ENCODE measurements at regions not wholly inside any gene's neighbourhood (a gene's known extent, or its start where the extent isn't known, plus 50 kb on each side); places are given as distances from the start of the nearest gene placed in this dataset.
"Not testable (repeated sequence)": the region's sequence is repeated elsewhere in the genome, so short reads cannot be mapped to it uniquely, and the experiment has no call there.

- Histone ChIP-seq H3K27me3 (ENCODE audit: low read length) (no peaks in the 10 kb centered on the region), H3K4me3 (ENCODE audit: insufficient read depth, low read length, poor library complexity, severe bottlenecking) (no peak overlapping the region), H3K27ac (ENCODE audit: low read depth, low read length) (no peak overlapping the region), H2AFZ (ENCODE audit: low read depth, low read length, severe bottlenecking) (no peak overlapping the region), H3K36me3 (ENCODE audit: low read length) (no peaks in the 10 kb centered on the region), H3K9me2 (replicated peaks; ENCODE audit: insufficient read depth, low read length) (no peaks in the 10 kb centered on the region), H4K20me1 (ENCODE audit: low read depth, low read length) (no peaks in the 10 kb centered on the region), H3K9me3 (ENCODE audit: insufficient read depth, low read length) (no peaks in the 10 kb centered on the region), H3K9ac (ENCODE audit: low read length) (no peak overlapping the region), H3K79me2 (ENCODE audit: insufficient read depth, low read length) (no peaks in the 10 kb centered on the region), H3K4me2 (ENCODE audit: low read depth, low read length, poor library complexity, severe bottlenecking) (no peak overlapping the region), H3F3A (ENCODE audit: insufficient read depth) (no peaks in the 10 kb centered on the region)
- peak; percentile 32 for TF ChIP-seq CTCF (IDR thresholded peaks at IDR 0.05; ENCODE audit: insufficient read depth, low read length, poor library complexity, severe bottlenecking)
- no peak for TF ChIP-seq EZH2phosphoT487 (conservative IDR thresholded peaks at IDR 0.05; ENCODE audit: low read length)
These were observed 103.8 kb upstream of the IL12A start for GRCh38 chr3:159884661-159885402.

- Histone ChIP-seq H3K27ac (ENCODE audit: low read depth, low read length) (no peak overlapping the region), H3K9me2 (replicated peaks; ENCODE audit: insufficient read depth, low read length) (no peaks in the 10 kb centered on the region), H3F3A (ENCODE audit: insufficient read depth) (no peaks in the 10 kb centered on the region), H3K4me2 (ENCODE audit: low read depth, low read length, poor library complexity, severe bottlenecking) (no peak overlapping the region), H4K20me1 (ENCODE audit: low read depth, low read length) (no peaks in the 10 kb centered on the region), H3K9ac (ENCODE audit: low read length) (no peak overlapping the region), H3K36me3 (ENCODE audit: low read length) (no peaks in the 10 kb centered on the region), H3K27me3 (ENCODE audit: low read length) (no peaks in the 10 kb centered on the region), H2AFZ (ENCODE audit: low read depth, low read length, severe bottlenecking) (no peak overlapping the region), H3K9me3 (ENCODE audit: insufficient read depth, low read length) (no peaks in the 10 kb centered on the region), H3K79me2 (ENCODE audit: insufficient read depth, low read length) (no peaks in the 10 kb centered on the region), H3K4me3 (ENCODE audit: insufficient read depth, low read length, poor library complexity, severe bottlenecking) (no peak overlapping the region)
- TF ChIP-seq CTCF (IDR thresholded peaks at IDR 0.05; ENCODE audit: insufficient read depth, low read length, poor library complexity, severe bottlenecking) = no peak
- TF ChIP-seq EZH2phosphoT487 (conservative IDR thresholded peaks at IDR 0.05; ENCODE audit: low read length) = no peak
These were observed 102.6 kb upstream of the IL12A start for GRCh38 chr3:159886050-159886449.

GRCh38 chr3:159886530-159886929, 102.1 kb upstream of the IL12A start:
- not testable (repeated sequence) for H3K4me2 ChIP-seq (ENCODE audit: low read depth, low read length, poor library complexity, severe bottlenecking); H3K9ac ChIP-seq (ENCODE audit: low read length); H3K36me3 ChIP-seq (ENCODE audit: low read length); H3K27me3 ChIP-seq (ENCODE audit: low read length); H3K9me2 ChIP-seq (replicated peaks; ENCODE audit: insufficient read depth, low read length); H3F3A ChIP-seq (ENCODE audit: insufficient read depth); H2AFZ ChIP-seq (ENCODE audit: low read depth, low read length, severe bottlenecking); H3K9me3 ChIP-seq (ENCODE audit: insufficient read depth, low read length); H3K27ac ChIP-seq (ENCODE audit: low read depth, low read length); H3K79me2 ChIP-seq (ENCODE audit: insufficient read depth, low read length); H3K4me3 ChIP-seq (ENCODE audit: insufficient read depth, low read length, poor library complexity, severe bottlenecking); H4K20me1 ChIP-seq (ENCODE audit: low read depth, low read length)

DNA sequence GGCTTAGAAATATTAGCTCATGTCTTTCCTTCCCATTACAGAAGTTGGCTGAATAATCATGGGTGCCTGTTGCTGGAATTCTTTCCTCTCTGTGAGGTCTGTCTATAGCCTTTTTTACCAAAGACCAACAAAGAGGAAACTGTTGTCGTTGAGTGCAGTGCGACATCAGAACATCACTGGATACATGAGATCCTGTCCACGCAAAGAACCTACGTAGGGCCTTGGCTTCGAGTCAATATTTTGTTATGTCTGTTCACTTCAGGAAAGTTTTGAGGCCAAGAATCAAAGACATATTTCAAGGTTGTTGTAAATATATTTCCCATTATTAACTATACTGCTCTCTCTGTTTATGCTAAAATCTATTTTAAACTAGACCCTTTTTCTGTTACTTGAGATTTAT, 101.5 kb upstream of the IL12A start:
- H3K27ac ChIP-seq (ENCODE audit: low read depth, low read length) = no peak overlapping the region
- no peak overlapping the region for H3K4me3 ChIP-seq (ENCODE audit: insufficient read depth, low read length, poor library complexity, severe bottlenecking)
- H3K4me2 ChIP-seq (ENCODE audit: low read depth, low read length, poor library complexity, severe bottlenecking) = no peak overlapping the region
- H3K9me3 ChIP-seq (ENCODE audit: insufficient read depth, low read length) = no peaks in the 10 kb centered on the region
- no peaks in the 10 kb centered on the region for H3K79me2 ChIP-seq (ENCODE audit: insufficient read depth, low read length)
- no peaks in the 10 kb centered on the region for H4K20me1 ChIP-seq (ENCODE audit: low read depth, low read length)
- H3K9ac ChIP-seq (ENCODE audit: low read length) = no peak overlapping the region
- no peak overlapping the region for H2AFZ ChIP-seq (ENCODE audit: low read depth, low read length, severe bottlenecking)
- H3F3A ChIP-seq (ENCODE audit: insufficient read depth) = no peaks in the 10 kb centered on the region
- TF ChIP-seq EZH2phosphoT487 (conservative IDR thresholded peaks at IDR 0.05; ENCODE audit: low read length) (no peak), CTCF (IDR thresholded peaks at IDR 0.05; ENCODE audit: insufficient read depth, low read length, poor library complexity, severe bottlenecking) (no peak)
- no peaks in the 10 kb centered on the region for H3K36me3 ChIP-seq (ENCODE audit: low read length)
- H3K9me2 ChIP-seq (replicated peaks; ENCODE audit: insufficient read depth, low read length) = no peaks in the 10 kb centered on the region
- no peaks in the 10 kb centered on the region for H3K27me3 ChIP-seq (ENCODE audit: low read length)

Data from SU-DHL-6 (cell line).